GM12878 (cell line): ENCODE measurements at regions not wholly inside any gene's neighbourhood (a gene's known extent, or its start where the extent isn't known, plus 50 kb on each side); places are given as distances from the start of the nearest gene placed in this dataset.

Experiments used
- ATAC-seq: fragments of 200-7000 bp; cut with Tn5 transposase; 3 replicates; pipeline ENCODE4 v1.9.1; 2020; ENCODE audit warnings: mild to moderate bottlenecking, moderate library complexity
- BruUV-seq: library from RNA; stranded (reverse); fragments of 400-500 nt; replicated peaks from 2 replicates; lab custom pipeline; 2021; lab: Mats Ljungman, UMichigan
- CTCF ChIA-PET: fragments of 300-600 bp; sonication (Branson Sonifier 250); formaldehyde crosslinking; extraction: SDS; loops from one replicate; lab custom pipeline; 2021; ENCODE audit warnings: inconsistent platforms; lab: Yijun Ruan, JAX
- POLR2A ChIA-PET: fragments of 350-600 bp; formaldehyde crosslinking; extraction: SDS; loops from one replicate; lab custom pipeline; 2021; ENCODE audit warnings: inconsistent platforms; lab: Charles Lee
- RAD21 ChIA-PET: fragments of 300-600 bp; sonication (Branson Sonifier 250); formaldehyde crosslinking; loops from one replicate; lab custom pipeline; 2023; ENCODE audit warnings: antibody characterized with exemption; ENCODE audit not compliant: unreplicated experiment; lab: Charles Lee
- SMC1A ChIA-PET: fragments of 300-600 bp; sonication (Branson Sonifier 250); formaldehyde crosslinking; loops from one replicate; lab custom pipeline; 2023; ENCODE audit not compliant: unreplicated experiment, uncharacterized antibody; lab: Charles Lee
- DNase-seq: peaks from one replicate; pipeline ENCODE4 v3.0.0-alpha.2; 2011; ENCODE audit warnings: low read depth, low spot score
- FAIRE-seq: peaks from 3 replicates; lab custom pipeline; 2011; peaks lifted over from hg19 to GRCh38; lab: Jason Lieb, UNC
- H2AFZ ChIP-seq: 2 replicates; pipeline ENCODE4 v1.6.0; 2011; ENCODE audit warnings: low read depth, low read length, control low read depth; ENCODE audit not compliant: control insufficient read depth
- H3K27ac ChIP-seq: 2 replicates; pipeline ENCODE4 v1.5.1; 2011; ENCODE audit warnings: control low read depth; ENCODE audit not compliant: control insufficient read depth, insufficient read depth
- H3K27me3 ChIP-seq, 2 experiments: replicated peaks in 1 of 2; 2 replicates each; pipeline versions ENCODE4 v1.6.0 to v1.6.1; 2011; ENCODE audit warnings: low read length in 1 of 2; ENCODE audit not compliant: control insufficient read depth in 2 of 2, insufficient read depth in 2 of 2
- H3K36me3 ChIP-seq, 2 experiments: 2 replicates each; pipeline ENCODE4 v1.5.1; 2011; ENCODE audit warnings: low read length in 1 of 2; ENCODE audit not compliant: control insufficient read depth in 2 of 2, insufficient read depth in 2 of 2
- H3K4me1 ChIP-seq: 2 replicates; pipeline ENCODE4 v1.6.1; 2011; ENCODE audit warnings: mild to moderate bottlenecking, low read length, moderate library complexity, mixed read lengths; ENCODE audit not compliant: control insufficient read depth, insufficient read depth
- H3K4me2 ChIP-seq: 2 replicates; pipeline ENCODE4 v1.6.0; 2011; ENCODE audit warnings: control low read depth; ENCODE audit not compliant: control insufficient read depth, insufficient read depth
- H3K4me3 ChIP-seq: fragments of 200-600 bp; sonication (generic); 2 replicates; pipeline ENCODE4 v1.5.1; 2016
- H3K79me2 ChIP-seq: 2 replicates; pipeline ENCODE4 v1.6.0; 2011; ENCODE audit warnings: low read length; ENCODE audit not compliant: control insufficient read depth, insufficient read depth
- H3K9ac ChIP-seq: 2 replicates; pipeline ENCODE4 v1.8.0; 2011; ENCODE audit warnings: low read length, control low read depth, mixed read lengths; ENCODE audit not compliant: control insufficient read depth, insufficient read depth
- H3K9me3 ChIP-seq: replicated peaks from 3 replicates; pipeline ENCODE4 v1.5.1; 2011; ENCODE audit warnings: mild to moderate bottlenecking, low read length; ENCODE audit not compliant: control insufficient read depth, insufficient read depth
- H4K20me1 ChIP-seq: 2 replicates; pipeline ENCODE4 v1.6.0; 2011; ENCODE audit not compliant: control insufficient read depth, insufficient read depth
- BMI1 ChIP-seq: fragments of 450-650 bp; IDR thresholded peaks from 2 replicates; pipeline ENCODE4 v1.6.1; 2016; ENCODE audit warnings: mild to moderate bottlenecking, moderate library complexity, borderline replicate concordance
- CTCF ChIP-seq, 3 experiments: IDR thresholded peaks in 2 of 3; conservative IDR thresholded peaks in 1 of 3; 2 replicates each; pipeline ENCODE4 v1.5.1; 2011; ENCODE audit warnings: low read depth in 3 of 3, low read length in 3 of 3, mild to moderate bottlenecking in 3 of 3, control low read depth in 2 of 3, moderate library complexity in 2 of 3, inconsistent platforms in 1 of 3, mixed read lengths in 1 of 3; ENCODE audit not compliant: control insufficient read depth in 2 of 3, insufficient read depth in 1 of 3; ENCODE audit errors: extremely low read depth in 1 of 3
- CUX1 ChIP-seq: IDR thresholded peaks from 2 replicates; pipeline ENCODE4 v1.6.1; 2012; ENCODE audit warnings: improper control_type of control experiment, low read depth, low read length; ENCODE audit not compliant: insufficient replicate concordance
- FOXM1 ChIP-seq: IDR thresholded peaks from 2 replicates; pipeline ENCODE4 v1.6.1; 2012; ENCODE audit warnings: low read depth, mild to moderate bottlenecking, inconsistent platforms, low read length, moderate library complexity
- GATAD2B ChIP-seq: fragments of 450-650 bp; conservative IDR thresholded peaks from 2 replicates; pipeline ENCODE4 v1.6.1; 2017; ENCODE audit warnings: low read depth, mild to moderate bottlenecking, moderate library complexity
- NBN ChIP-seq: fragments of 450-650 bp; IDR thresholded peaks from 2 replicates; pipeline ENCODE4 v1.6.1; 2016
- NKRF ChIP-seq: fragments of 450-650 bp; conservative IDR thresholded peaks from 2 replicates; pipeline ENCODE4 v1.6.1; 2017; ENCODE audit warnings: mild to moderate bottlenecking, moderate library complexity
- PRDM15 ChIP-seq: fragments of 450-650 bp; formaldehyde crosslinking; IDR thresholded peaks from 2 replicates; pipeline ENCODE4 v1.4.0; 2020; ENCODE audit warnings: mild to moderate bottlenecking, moderate library complexity
- SIN3A ChIP-seq: IDR thresholded peaks from 2 replicates; pipeline ENCODE4 v1.6.1; 2012; ENCODE audit warnings: low read depth, low read length, improper control_type of control experiment
- USF2 ChIP-seq: IDR thresholded peaks from 2 replicates; pipeline ENCODE4 v1.6.1; 2011; ENCODE audit warnings: low read depth, low read length, improper control_type of control experiment, borderline replicate concordance
- WGBS: methylation state at CpG from one replicate; pipeline ENCODE4 v1.1.6; 2016; ENCODE audit warnings: low lambda C conversion rate; ENCODE audit not compliant: insufficient replicate concordance, insufficient coverage; ENCODE audit errors: missing lambda C conversion rate; 5-methylcytosine and 5-hydroxymethylcytosine counted together
- in situ Hi-C: fragments of 300-500 bp; cut with MboI; formaldehyde crosslinking; loops from 9 replicates; pipeline ENCODE4 v1.14.3; 2018; ENCODE audit warnings: mixed read lengths
- intact Hi-C: fragments of 100-400 bp; cut with micrococcal nuclease; formaldehyde crosslinking; loops from one replicate; pipeline ENCODE4 v1.14.2; 2022; ENCODE audit not compliant: unreplicated experiment

GRCh38 chr7:68065581-68065980 is 1068.9 kb downstream of the TYW1 start:
- ATAC-seq (no peak), DNase-seq (no peak), FAIRE-seq (no peak)
- WGBS, result 59% methylated on average over 4 of the region's 4 CpGs
- intact Hi-C loops, result no loop called here
- H4K20me1 ChIP-seq, result no peaks in the 10 kb centered on the region
- H3K4me1 ChIP-seq, result no peaks in the 10 kb centered on the region
- no peak overlapping the region for H3K4me3 ChIP-seq
- CTCF ChIA-PET, result no interaction called here
- in situ Hi-C loops, result no loop called here
- POLR2A ChIA-PET, result no interaction called here
- no peaks in the 10 kb centered on the region for H3K79me2 ChIP-seq
- SMC1A ChIA-PET, result no interaction called here
- H2AFZ ChIP-seq, result no peak overlapping the region
- no peaks in the 10 kb centered on the region for H3K36me3 ChIP-seq
- no peak overlapping the region for H3K4me2 ChIP-seq
- BruUV-seq, result no TSS peak
- RAD21 ChIA-PET, result no interaction called here
- H3K27ac ChIP-seq, result no peak overlapping the region
- H3K9me3 ChIP-seq, result no peaks in the 10 kb centered on the region
- H3K9ac ChIP-seq, result no peak overlapping the region
- no peaks in the 10 kb centered on the region for H3K27me3 ChIP-seq
- TF ChIP-seq NBN (no peak), USF2 (no peak), FOXM1 (no peak), CTCF (IDR thresholded peaks at IDR 0.05 in 2 of 3, conservative IDR thresholded peaks at IDR 0.05 in 1 of 3; ENCODE audit: control insufficient read depth in 2 of 3, extremely low read depth in 1 of 3, insufficient read depth in 1 of 3, low read depth in 3 of 3, low read length in 3 of 3) (no peak), CUX1 (no peak), NKRF (no peak), SIN3A (no peak), PRDM15 (CRISPR knock-in tag) (no peak), BMI1 (no peak), GATAD2B (no peak)
